Posterior vena cava (tissue), 2 donors: ENCODE measurements at regions not wholly inside any gene's neighbourhood (a gene's known extent, or its start where the extent isn't known, plus 50 kb on each side); places are given as distances from the start of the nearest gene placed in this dataset.

Source experiments
- DNase-seq: peaks from one replicate; pipeline ENCODE4 v3.0.0-alpha.2; 2020; ENCODE audit warnings: low spot score
- intact Hi-C, 2 donors: fragments of 100-400 bp; cut with DNase I; formaldehyde crosslinking; loops; one replicate each; pipeline versions ENCODE4 v1.14.1 to v1.14.2; 2022 to 2023
- donor health status: DM: yes; HTN: yes; CAD: no.
- donor health status: DM: yes; HTN: yes; CAD: no.

DNA sequence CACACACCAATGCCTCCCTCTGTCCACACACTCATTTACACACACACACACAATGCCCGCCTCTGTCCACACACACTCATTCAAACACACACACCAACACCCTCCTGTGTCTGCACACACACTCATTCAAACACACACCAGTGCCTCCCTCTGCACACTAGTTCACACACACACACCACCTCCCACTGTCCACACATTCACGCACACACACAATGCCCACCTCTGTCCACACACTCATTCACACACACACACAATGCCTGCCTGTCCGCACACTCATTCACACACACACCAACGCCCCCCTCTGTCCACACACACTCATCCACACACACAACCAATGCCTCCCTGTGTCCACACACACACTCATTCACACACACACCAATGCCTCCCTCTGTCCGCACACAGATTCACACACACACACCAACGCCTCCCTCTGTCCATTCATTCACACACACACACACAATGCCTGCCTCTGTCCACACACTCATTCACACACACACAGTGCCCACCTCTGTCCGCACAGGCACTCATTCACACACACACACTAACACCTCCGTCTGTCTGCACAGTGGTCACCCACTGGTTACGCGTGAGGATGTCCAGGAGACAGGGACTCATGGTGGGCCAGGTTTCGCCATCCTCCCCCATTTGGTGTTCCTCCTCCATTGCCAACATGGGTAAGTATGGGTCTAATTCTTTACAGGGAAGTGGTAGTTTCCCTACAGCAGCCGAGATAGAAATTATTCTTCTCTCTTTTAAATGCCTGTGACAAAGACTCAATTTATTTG is 62.4 kb upstream of the THBS2 start:
- intact Hi-C loops: no loop called here
- DNase-seq: peak; percentile 44

DNA sequence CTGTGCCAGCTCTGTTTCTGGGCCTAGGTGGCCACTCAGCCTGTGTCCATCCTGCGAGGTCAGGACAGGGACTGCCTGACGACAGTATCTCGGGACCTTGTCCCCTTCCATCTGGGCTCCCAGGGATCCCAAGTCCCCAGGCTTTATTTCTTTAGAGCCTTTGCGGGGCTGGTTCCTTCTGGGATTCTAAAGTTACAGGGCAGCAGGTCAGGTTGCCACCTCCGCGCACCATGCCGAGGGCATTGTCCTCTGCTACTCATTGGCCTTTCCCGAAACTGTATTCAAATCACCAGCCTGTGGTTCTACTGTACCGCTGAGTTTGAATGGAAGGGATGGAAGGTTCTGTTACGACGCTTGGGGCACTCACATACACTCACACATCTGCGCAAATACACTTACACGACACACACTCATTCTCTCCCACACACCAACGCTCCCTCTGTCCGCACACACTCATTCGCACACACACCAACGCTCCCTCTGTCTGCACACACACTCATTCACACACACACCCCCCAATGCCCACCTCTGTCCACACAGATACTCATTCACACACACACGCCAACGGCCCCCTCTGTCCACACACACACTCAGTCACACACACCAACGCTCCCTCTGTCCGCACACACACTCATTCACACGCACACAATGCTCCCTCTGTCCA is 59.8 kb upstream of the THBS2 start:
- DNase-seq: peak; percentile 65
- intact Hi-C loops: no loop called here

DNA sequence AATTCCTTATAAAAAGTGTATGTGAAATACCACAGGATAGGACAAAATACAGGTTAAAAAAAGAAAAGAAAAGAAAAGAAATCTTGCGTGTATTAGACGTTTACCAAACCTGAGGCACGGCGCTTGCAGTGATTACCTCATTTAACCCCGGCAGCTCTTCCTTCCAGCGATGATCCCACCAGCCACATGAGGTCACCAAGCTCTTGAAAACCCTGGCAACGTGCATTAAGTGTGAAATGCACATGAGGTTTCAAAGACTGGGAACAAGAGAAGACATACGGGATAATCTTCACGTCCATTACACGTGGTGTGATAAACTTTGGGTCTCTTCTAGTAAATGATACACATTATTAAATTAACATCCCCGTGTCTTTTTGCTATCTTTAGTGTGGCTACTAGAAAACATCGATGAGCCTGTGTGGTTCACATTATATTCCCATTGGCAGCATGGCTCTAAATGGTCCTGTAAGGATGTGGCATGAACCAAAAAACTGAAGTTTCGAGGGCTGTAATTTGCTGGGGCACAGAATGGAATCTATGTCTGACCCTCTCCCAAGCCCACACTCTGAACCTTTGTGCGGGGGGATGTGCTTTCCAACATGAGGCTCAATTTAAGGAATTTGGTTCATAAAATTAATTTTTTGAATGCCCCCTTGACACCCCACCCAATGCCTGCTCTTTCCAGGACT is 59.2 kb upstream of the THBS2 start:
- intact Hi-C loops: no loop called here
- DNase-seq: peak; percentile 58

DNA sequence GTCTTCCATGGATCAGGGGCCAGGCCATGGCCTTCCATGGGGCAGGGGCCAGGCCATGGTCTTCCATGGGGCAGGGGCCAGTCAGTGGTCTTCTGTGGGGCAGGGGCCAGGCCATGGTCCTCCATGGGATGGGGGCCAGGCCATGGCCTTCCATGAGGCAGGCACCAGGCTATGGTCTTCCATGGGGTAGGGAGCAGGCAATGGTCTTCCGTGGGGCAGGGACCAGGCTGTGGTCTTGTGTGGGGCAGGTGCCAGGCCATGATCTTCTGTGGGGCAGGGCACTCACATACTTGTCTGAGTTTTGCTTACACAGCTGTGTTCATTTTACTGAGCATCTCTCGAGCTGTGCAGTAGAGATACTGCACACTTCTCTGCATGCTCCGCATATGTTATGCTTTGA is 57.3 kb upstream of the THBS2 start:
- intact Hi-C loops: no loop called here
- DNase-seq: peak; percentile 37
